ENCODE measurements at regions not wholly inside any gene's neighbourhood (a gene's known extent, or its start where the extent isn't known, plus 50 kb on each side); places are given as distances from the start of the nearest gene placed in this dataset.

DNA sequence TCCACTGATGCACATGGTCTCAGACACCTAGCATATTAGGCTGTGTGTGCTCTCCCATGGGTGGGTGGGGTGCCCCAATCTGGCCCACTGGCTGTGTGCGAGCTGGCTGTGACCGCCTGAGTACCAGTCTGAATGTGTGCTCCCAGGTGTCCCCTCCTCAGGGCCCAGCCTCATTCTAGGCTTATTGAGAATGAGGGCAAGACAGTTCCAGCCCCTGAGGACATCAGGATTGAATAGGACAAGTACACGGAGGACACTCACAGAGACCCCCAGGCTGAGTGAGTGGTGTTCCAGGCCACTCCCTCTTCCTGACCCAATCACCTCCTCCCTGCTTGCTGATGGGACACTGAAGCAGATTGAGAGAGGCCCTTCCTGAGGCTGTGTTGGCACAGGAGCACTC lies 116.1 kb upstream of the RAB6C start:
- TF ChIP-seq JUN (IDR thresholded peaks at IDR 0.05; ENCODE audit: borderline replicate concordance, low read depth, low read length) (no peak), JUN (CRISPR knock-in tag; IDR thresholded peaks at IDR 0.05; ENCODE audit: borderline replicate concordance) (no peak), YY1 (IDR thresholded peaks at IDR 0.05; ENCODE audit: borderline replicate concordance in 1 of 3, control insufficient read depth in 1 of 3, extremely low read depth in 1 of 3, insufficient read depth in 3 of 3, insufficient read length in 1 of 3, insufficient replicate concordance in 2 of 3, low read depth in 1 of 3, low read length in 2 of 3) (no peak), CEBPB (tag; IDR thresholded peaks at IDR 0.05) (no peak), NFRKB (IDR thresholded peaks at IDR 0.05; ENCODE audit: low read depth) (no peak), USF1 (CRISPR knock-in tag; IDR thresholded peaks at IDR 0.05) (no peak), CTCF (IDR thresholded peaks at IDR 0.05 in 2 of 3, conservative IDR thresholded peaks at IDR 0.05 in 1 of 3; ENCODE audit: insufficient read depth in 2 of 3, low read depth in 1 of 3, low read length in 3 of 3) (no peak), EZH2 (IDR thresholded peaks at IDR 0.05; ENCODE audit: borderline replicate concordance, low read depth, low read length) (no peak)
- TF ChIP-seq, protein P1, sequence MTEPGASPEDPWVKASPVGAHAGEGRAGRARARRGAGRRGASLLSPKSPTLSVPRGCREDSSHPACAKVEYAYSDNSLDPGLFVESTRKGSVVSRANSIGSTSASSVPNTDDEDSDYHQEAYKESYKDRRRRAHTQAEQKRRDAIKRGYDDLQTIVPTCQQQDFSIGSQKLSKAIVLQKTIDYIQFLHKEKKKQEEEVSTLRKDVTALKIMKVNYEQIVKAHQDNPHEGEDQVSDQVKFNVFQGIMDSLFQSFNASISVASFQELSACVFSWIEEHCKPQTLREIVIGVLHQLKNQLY (CRISPR knock-in tag; conservative IDR thresholded peaks at IDR 0.05): no peak
- TF ChIP-seq, protein P2, sequence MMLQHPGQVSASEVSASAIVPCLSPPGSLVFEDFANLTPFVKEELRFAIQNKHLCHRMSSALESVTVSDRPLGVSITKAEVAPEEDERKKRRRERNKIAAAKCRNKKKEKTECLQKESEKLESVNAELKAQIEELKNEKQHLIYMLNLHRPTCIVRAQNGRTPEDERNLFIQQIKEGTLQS (IDR thresholded peaks at IDR 0.05): no peak
- TF ChIP-seq, protein P2 (CRISPR knock-in tag; conservative IDR thresholded peaks at IDR 0.05): no peak
